Naive thymus-derived CD8-positive, alpha-beta T cell (primary cell): ENCODE measurements at regions not wholly inside any gene's neighbourhood (a gene's known extent, or its start where the extent isn't known, plus 50 kb on each side); places are given as distances from the start of the nearest gene placed in this dataset.

ENCODE experiments used
- ATAC-seq, 2 donors: fragments of 150-1000 bp; cut with Tn5 transposase in 1 of 2; sonication (Bioruptor Pico), chemical (Tn5 transposase) in 1 of 2; 1 replicate in 1 of 2; 2 replicates in 1 of 2; pipeline ENCODE4 v1.10.0; 2021; ENCODE audit warnings: mild to moderate bottlenecking in 2 of 2, moderate library complexity in 2 of 2
- POLR2A ChIA-PET: fragments of 350-600 bp; sonication (Branson Sonifier 250); formaldehyde crosslinking; loops from one replicate; lab custom pipeline; 2021; ENCODE audit warnings: antibody characterized with exemption; lab: Charles Lee
- DNase-seq, 10 donors: peaks; one replicate each; pipeline versions ENCODE4 v3.0.0 to v3.0.0-alpha.2; 2020 to 2022
- H3K27ac Mint-ChIP-seq, 10 donors: one replicate each; pipeline ENCODE4 v1.8.0; 2020 to 2022; ENCODE audit warnings: mild to moderate bottlenecking in 10 of 10, mixed read lengths in 10 of 10, moderate library complexity in 4 of 10, inconsistent platforms in 1 of 10
- H3K27me3 Mint-ChIP-seq, 5 donors: one replicate each; pipeline ENCODE4 v1.8.0; 2021 to 2022; ENCODE audit warnings: mixed read lengths in 5 of 5
- H3K36me3 Mint-ChIP-seq, 3 donors: one replicate each; pipeline ENCODE4 v1.8.0; 2020 to 2022; ENCODE audit warnings: mixed read lengths in 3 of 3, mild to moderate bottlenecking in 2 of 3, inconsistent platforms in 1 of 3
- H3K4me1 Mint-ChIP-seq, 4 donors: one replicate each; pipeline ENCODE4 v1.8.0; 2021 to 2022; ENCODE audit warnings: mixed read lengths in 4 of 4
- H3K4me3 Mint-ChIP-seq, 10 donors: one replicate each; pipeline ENCODE4 v1.8.0; 2020 to 2022; ENCODE audit warnings: mild to moderate bottlenecking in 10 of 10, mixed read lengths in 10 of 10, moderate library complexity in 6 of 10, inconsistent platforms in 1 of 10
- H3K9me3 Mint-ChIP-seq, 9 donors: one replicate each; pipeline ENCODE4 v1.8.0; 2020 to 2022; ENCODE audit warnings: mixed read lengths in 9 of 9, mild to moderate bottlenecking in 3 of 9, inconsistent platforms in 1 of 9, moderate library complexity in 1 of 9

DNA sequence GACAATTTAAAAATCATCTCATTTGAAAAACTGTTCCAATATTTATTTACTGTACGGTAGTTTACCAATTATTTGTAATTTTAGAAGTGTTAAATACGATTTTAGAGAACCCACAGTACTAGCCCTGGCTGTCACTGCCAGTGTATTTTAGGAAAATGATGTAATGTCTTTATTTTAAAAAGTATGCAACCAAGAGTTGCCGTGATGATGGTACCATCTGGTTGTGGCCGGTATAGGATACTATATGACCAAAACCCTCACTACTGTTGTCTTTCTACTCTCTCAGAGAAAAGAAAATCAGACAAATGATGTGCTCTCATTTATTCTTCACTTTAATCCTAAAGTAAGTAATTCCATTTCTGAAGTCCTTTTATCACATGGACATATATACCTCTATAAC is 395.0 kb downstream of the FOXG1 start:
- Mint-ChIP-seq H3K9me3 (peaks cover 0 to 16% (median 5%) of the 10 kb centered on the region in 9 donors), H3K4me1 (no peaks in the 10 kb centered on the region)

DNA sequence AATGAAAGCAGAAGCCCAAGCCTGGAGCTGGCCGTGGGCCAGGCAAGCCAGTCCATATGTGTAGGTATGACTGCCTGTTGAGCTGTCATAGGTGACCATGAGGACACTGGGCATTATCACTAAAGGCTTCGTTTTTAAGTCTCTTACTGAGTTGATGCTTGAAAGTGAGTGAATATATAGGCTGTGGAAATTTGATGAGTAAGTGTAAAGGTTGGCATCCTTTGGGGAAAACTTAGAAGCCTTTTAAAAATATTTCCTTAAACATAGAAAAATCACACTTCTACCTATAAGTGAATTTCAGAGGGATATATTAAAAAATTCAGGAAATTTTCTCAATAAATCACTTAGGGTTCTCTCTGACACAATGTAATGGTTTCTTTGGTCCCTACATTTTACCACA is 396.5 kb downstream of the FOXG1 start:
- POLR2A ChIA-PET: no interaction called here
- Mint-ChIP-seq H3K27ac (no peak overlapping the region), H3K36me3 (no peaks in the 10 kb centered on the region), H3K4me1 (no peaks in the 10 kb centered on the region), H3K27me3 (no peaks in the 10 kb centered on the region), H3K4me3 (no peak overlapping the region), H3K9me3 (peaks cover 0 to 16% (median 4%) of the 10 kb centered on the region in 9 donors)
- ATAC-seq: no peak
- no peak for DNase-seq

More for the DNA sequence above, 395.0 kb downstream of the FOXG1 start:
- DNase-seq: no peak
- POLR2A ChIA-PET: no interaction called here
- H3K27me3 Mint-ChIP-seq: no peaks in the 10 kb centered on the region
- no peak overlapping the region for H3K4me3 Mint-ChIP-seq
- no peak overlapping the region for H3K27ac Mint-ChIP-seq
- ATAC-seq: no peak
- no peaks in the 10 kb centered on the region for H3K36me3 Mint-ChIP-seq

DNA sequence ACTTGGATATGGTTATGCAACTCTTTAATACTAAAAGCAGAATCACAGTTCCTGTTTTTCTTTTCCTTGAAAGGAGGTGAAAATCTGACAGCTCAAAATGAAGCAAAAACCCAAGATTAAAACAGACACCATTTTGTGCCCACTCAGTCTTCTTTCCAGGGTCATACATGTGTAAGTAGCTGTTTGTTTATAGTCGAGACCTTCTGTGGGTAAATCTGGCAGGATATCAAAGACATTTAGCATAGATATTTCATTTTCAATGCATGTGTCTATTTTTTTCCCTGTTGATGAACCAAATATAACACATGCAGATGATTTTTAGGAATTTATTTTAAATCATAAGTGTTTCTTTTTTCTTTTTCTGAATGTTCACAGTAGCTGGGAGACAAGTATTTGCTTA is 398.8 kb downstream of the FOXG1 start:
- Mint-ChIP-seq H3K36me3 (no peaks in the 10 kb centered on the region), H3K4me1 (no peaks in the 10 kb centered on the region), H3K9me3 (peaks cover 0 to 16% (median 3%) of the 10 kb centered on the region in 9 donors), H3K27me3 (no peaks in the 10 kb centered on the region), H3K4me3 (no peak overlapping the region), H3K27ac (no peak overlapping the region)
- ATAC-seq: no peak
- DNase-seq: no peak
- POLR2A ChIA-PET: no interaction called here

DNA sequence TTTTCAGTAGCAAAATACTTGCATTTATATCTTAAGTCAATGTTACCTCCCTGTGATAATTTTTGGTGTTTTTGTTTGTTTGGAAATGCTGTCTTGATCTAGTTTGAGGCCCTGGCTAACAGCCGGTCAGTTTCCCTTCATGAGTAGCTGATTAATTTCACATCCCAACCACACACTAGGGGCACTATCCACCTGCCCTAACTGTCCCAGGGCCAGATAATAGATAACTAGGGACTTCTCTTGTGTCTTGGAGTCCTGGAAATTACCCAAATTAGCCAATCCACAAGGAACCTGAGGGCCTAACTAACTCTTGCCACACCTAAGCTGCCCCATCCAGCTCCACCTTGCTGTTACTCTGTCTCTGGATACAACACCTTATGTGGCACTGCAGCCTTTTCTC is 399.9 kb downstream of the FOXG1 start:
- Mint-ChIP-seq H3K4me3 (no peak overlapping the region), H3K27me3 (no peaks in the 10 kb centered on the region), H3K9me3 (peaks cover 0 to 17% (median 4%) of the 10 kb centered on the region in 9 donors), H3K36me3 (no peaks in the 10 kb centered on the region), H3K27ac (no peak overlapping the region), H3K4me1 (no peaks in the 10 kb centered on the region)
- DNase-seq (no peak), ATAC-seq (no peak)
- POLR2A ChIA-PET: no interaction called here

DNA sequence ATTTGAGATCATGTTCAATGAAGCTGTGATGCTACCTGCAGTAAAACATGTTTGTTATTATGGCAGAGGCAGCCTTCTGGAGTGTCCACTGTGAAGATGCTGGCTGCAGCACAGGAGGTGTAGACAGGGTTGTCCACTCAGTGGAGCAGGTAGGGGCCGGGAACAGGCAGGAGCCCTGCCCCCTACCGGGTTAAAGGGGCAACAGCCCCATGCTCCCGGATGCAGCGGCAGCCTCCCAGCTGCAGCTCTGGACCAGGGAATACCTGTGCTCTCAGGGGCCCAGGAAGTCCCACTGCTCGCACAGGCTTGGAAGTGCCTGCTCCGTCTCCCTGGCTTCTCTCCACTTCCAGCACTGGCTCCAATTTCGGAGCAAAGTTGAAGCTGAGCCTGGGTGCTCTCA is 401.6 kb downstream of the FOXG1 start:
- H3K9me3 Mint-ChIP-seq: peaks cover 0 to 16% (median 5%) of the 10 kb centered on the region in 9 donors
- no peak for ATAC-seq
- no peak overlapping the region for H3K4me3 Mint-ChIP-seq

DNA sequence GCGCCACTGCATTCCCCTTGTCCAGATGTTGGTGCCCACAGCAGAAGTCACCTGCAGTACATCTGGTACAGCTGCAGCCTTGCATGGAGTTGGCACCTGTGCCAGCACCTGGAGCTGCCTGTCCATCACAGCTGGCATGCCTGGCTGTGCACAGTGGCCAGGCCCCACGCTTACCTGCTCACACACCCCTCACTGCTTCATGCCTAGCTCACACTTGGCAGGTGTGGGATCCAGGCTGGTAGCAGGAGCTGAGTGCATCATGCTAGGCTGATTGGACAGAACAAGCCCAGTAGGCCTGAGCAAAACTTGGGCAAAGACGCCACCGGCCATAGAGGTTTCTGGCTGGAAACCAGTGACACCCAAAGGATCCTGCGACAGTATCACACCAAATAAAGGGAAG is 402.8 kb downstream of the FOXG1 start:
- no peak overlapping the region for H3K4me3 Mint-ChIP-seq
- H3K27me3 Mint-ChIP-seq: no peaks in the 10 kb centered on the region
- no peak for DNase-seq
- H3K4me1 Mint-ChIP-seq: no peaks in the 10 kb centered on the region
- H3K27ac Mint-ChIP-seq: no peak overlapping the region
- ATAC-seq: no peak
- no peaks in the 10 kb centered on the region for H3K36me3 Mint-ChIP-seq
- peaks cover 0 to 16% (median 11%) of the 10 kb centered on the region in 9 donors for H3K9me3 Mint-ChIP-seq
- POLR2A ChIA-PET: no interaction called here

More for the DNA sequence above, 401.6 kb downstream of the FOXG1 start:
- DNase-seq: no peak
- Mint-ChIP-seq H3K36me3 (no peaks in the 10 kb centered on the region), H3K4me1 (no peaks in the 10 kb centered on the region), H3K27me3 (no peaks in the 10 kb centered on the region), H3K27ac (no peak overlapping the region)
- POLR2A ChIA-PET: no interaction called here

DNA sequence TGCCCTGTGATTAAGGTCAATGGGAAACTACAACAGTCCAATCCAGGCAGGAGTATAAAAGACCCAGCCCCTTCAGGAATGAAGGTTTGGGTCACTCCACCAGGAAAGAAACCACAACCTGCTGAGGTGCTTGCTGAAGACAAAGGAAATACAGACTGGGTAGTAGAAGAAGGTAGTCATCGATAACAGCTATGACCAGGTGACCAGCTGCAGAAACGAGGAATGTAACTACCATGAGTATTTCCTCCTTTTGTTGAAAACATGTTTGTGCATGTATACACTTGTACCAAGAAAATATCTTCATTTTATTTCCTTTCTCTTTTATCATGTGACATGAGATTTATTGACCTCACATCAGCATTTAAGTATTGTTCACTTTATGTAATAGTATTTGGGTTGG is 409.1 kb downstream of the FOXG1 start:
- ATAC-seq: no peak
- POLR2A ChIA-PET: no interaction called here
- no peaks in the 10 kb centered on the region for H3K36me3 Mint-ChIP-seq
- no peak overlapping the region for H3K4me3 Mint-ChIP-seq
- peaks cover 0 to 33% (median 15%) of the 10 kb centered on the region in 9 donors for H3K9me3 Mint-ChIP-seq
- no peak for DNase-seq
- H3K27me3 Mint-ChIP-seq: no peaks in the 10 kb centered on the region
- H3K4me1 Mint-ChIP-seq: no peaks in the 10 kb centered on the region
- H3K27ac Mint-ChIP-seq: no peak overlapping the region

DNA sequence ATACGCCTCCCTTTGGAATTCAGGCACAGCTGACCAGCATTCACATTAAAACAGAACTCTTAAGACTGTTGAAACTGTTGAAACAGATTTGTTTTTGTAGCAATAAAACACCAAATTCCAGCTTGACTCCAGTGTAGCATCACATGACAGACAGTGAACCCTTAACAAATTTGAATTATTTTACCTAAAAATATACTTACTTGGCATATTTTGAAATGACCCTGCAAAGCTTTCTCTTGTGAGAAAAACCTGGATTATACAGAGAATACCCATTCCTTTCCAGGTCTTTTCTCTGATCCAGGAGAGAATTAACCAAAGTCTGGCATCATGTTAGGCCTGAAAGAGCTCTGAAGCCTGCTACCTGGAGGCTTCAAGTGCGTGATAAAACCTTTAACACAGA is 410.3 kb downstream of the FOXG1 start:
- DNase-seq: no peak
- Mint-ChIP-seq H3K4me3 (no peak overlapping the region), H3K9me3 (peaks cover 0 to 24% (median 15%) of the 10 kb centered on the region in 9 donors), H3K36me3 (peaks cover 0 to 4% (median 0%) of the 10 kb centered on the region in 3 donors), H3K4me1 (no peaks in the 10 kb centered on the region), H3K27me3 (no peaks in the 10 kb centered on the region), H3K27ac (no peak overlapping the region)
- no peak for ATAC-seq
- POLR2A ChIA-PET: no interaction called here

DNA sequence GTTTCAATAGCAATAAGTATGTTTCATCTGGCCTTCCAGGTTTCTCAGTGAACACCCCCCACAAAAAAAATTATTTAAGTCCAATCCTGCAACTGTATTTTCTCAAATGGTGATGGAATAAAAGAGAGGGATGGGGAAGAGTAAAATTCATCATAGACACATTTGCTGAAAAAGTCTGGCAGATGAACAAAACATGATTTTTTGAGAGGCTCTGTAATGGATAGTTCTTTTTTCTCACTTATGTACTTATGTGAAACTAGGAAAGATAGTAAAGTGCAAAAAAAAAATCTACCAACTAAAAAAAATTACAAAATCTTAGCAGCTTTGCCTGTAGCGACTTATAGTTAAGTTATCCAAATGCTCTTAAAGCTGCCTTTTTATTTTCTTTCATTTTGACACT is 412.4 kb downstream of the FOXG1 start:
- Mint-ChIP-seq H3K4me1 (no peaks in the 10 kb centered on the region), H3K27ac (no peak overlapping the region), H3K4me3 (no peak overlapping the region), H3K27me3 (no peaks in the 10 kb centered on the region), H3K36me3 (peaks cover 0 to 4% (median 0%) of the 10 kb centered on the region in 3 donors), H3K9me3 (peaks cover 0 to 33% (median 16%) of the 10 kb centered on the region in 9 donors)
- ATAC-seq (no peak), DNase-seq (no peak)
- POLR2A ChIA-PET: no interaction called here

DNA sequence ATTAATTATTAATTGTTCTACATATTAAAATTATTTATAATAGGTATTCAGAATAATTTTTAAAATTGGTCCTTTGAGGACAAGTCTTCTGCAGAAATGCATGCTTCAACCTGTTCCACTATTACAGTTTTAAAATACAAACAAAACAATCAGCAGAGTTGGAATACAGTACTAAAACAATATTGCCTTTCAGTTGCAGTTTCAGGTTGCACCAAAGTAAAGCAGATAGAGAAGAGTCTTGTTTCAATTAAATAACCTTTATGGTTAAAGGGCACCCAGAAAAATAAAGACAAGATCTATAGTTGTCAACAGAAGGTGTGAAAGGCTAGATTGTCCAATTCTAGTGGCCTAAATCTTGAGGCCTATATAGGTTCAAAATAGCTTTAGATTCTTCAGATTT is 424.5 kb downstream of the FOXG1 start:
- POLR2A ChIA-PET: no interaction called here
- Mint-ChIP-seq H3K9me3 (peaks cover 0 to 18% (median 10%) of the 10 kb centered on the region in 9 donors), H3K4me1 (no peaks in the 10 kb centered on the region), H3K36me3 (no peaks in the 10 kb centered on the region), H3K4me3 (no peak overlapping the region), H3K27me3 (no peaks in the 10 kb centered on the region), H3K27ac (no peak overlapping the region)
- ATAC-seq (no peak), DNase-seq (no peak)

DNA sequence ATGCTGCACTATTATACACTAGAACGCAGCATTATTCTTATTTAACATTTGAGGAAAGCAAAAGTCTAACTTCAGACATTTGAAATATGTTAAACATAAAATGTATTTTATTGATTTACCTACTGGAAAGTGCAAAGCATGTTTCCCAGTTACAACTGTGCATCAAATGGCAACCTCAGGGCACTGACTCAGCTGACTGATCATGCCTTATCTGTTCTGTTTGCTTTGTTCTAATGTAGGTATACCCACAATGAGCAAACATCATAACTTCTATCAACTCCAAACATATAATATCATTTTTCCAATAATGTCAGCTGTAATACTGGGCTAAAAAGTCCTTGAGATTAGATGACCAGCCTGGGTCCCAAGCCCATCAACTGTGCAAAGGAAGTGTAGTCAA is 431.0 kb downstream of the FOXG1 start:
- no peak overlapping the region for H3K4me3 Mint-ChIP-seq
- H3K9me3 Mint-ChIP-seq: peaks cover 0 to 30% (median 8%) of the 10 kb centered on the region in 9 donors
- H3K27me3 Mint-ChIP-seq: no peaks in the 10 kb centered on the region
- no peaks in the 10 kb centered on the region for H3K4me1 Mint-ChIP-seq
- ATAC-seq (no peak), DNase-seq (no peak)
- POLR2A ChIA-PET: no interaction called here
- H3K27ac Mint-ChIP-seq: no peak overlapping the region
- no peaks in the 10 kb centered on the region for H3K36me3 Mint-ChIP-seq

DNA sequence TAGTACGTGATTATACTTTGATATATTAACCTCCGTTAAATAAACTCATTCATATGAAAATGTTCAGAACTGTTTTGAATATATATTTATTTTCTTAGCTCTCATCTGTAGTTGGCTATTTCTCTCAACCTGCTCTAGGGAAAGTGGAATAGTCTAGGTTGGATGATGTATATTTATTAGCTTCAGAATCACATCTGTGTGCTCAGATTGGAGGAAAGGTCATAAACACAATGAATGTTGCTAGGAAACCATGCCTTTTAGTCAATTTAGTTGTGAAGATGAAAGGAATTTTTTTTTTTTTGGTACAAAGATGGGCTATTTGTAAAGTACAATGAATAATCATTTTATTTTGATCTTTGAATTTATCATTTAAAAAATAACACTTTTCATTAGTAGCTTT is 439.1 kb downstream of the FOXG1 start:
- POLR2A ChIA-PET: no interaction called here
- H3K27ac Mint-ChIP-seq: no peak overlapping the region

DNA sequence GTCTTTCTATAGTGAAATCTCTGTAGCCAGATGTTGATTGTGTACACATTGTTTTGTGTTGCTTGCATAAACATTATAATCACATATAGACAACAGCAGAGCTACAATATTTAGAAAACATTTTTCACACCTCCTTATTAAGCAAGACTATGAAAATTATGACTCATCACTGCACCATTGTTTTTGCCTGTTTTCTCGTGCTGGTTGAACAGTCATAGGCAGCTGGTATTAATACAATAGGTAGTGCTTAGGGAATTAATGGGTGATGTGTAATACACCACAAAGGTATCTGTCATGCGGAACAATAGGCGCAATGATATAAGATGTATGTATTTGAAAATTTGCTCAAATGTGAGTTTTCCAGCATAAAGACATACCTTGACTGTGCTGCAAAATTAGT is 449.3 kb downstream of the FOXG1 start:
- H3K9me3 Mint-ChIP-seq: peaks cover 0 to 24% (median 6%) of the 10 kb centered on the region in 9 donors
- H3K27ac Mint-ChIP-seq: no peak overlapping the region
- H3K27me3 Mint-ChIP-seq: no peaks in the 10 kb centered on the region
- no peak overlapping the region for H3K4me3 Mint-ChIP-seq
- no peaks in the 10 kb centered on the region for H3K36me3 Mint-ChIP-seq
- POLR2A ChIA-PET: no interaction called here
- ATAC-seq: no peak
- H3K4me1 Mint-ChIP-seq: no peaks in the 10 kb centered on the region
- DNase-seq: no peak

More for the DNA sequence above, 439.1 kb downstream of the FOXG1 start:
- H3K4me1 Mint-ChIP-seq: peaks cover 0 to 1% (median 0%) of the 10 kb centered on the region in 4 donors
- no peak for ATAC-seq
- DNase-seq: no peak
- peaks cover 0 to 33% (median 10%) of the 10 kb centered on the region in 9 donors for H3K9me3 Mint-ChIP-seq
- no peaks in the 10 kb centered on the region for H3K27me3 Mint-ChIP-seq
- H3K4me3 Mint-ChIP-seq: no peak overlapping the region
- no peaks in the 10 kb centered on the region for H3K36me3 Mint-ChIP-seq
